Activated T-helper 1 cell treated with anti-CD3 and anti-CD28 coated beads, Interleukin-12 subunit alpha, Interleukin-12 subunit beta, Interleukin-2, Interleukin-4 antibody, amounts not matched to agents 30 ng/mL and 10 ng/mL and 1 ng/mL, durations not matched to agents 14 hours and 24 hours and 36 hours (primary cell): ENCODE measurements at regions not wholly inside any gene's neighbourhood (a gene's known extent, or its start where the extent isn't known, plus 50 kb on each side); places are given as distances from the start of the nearest gene placed in this dataset.

Experiments used
- DNase-seq: peaks from one replicate; pipeline ENCODE4 v3.0.0; 2021; ENCODE audit warnings: low spot score
- H3K27ac Mint-ChIP-seq: one replicate; pipeline ENCODE4 v1.8.0; 2021; ENCODE audit warnings: mild to moderate bottlenecking, mixed read lengths
- H3K27me3 Mint-ChIP-seq: one replicate; pipeline ENCODE4 v1.8.0; 2022; ENCODE audit warnings: mild to moderate bottlenecking, moderate library complexity, mixed read lengths; ENCODE audit not compliant: insufficient read depth
- H3K36me3 Mint-ChIP-seq: one replicate; pipeline ENCODE4 v1.8.0; 2021; ENCODE audit warnings: low read depth, mixed read lengths
- H3K4me1 Mint-ChIP-seq: one replicate; pipeline ENCODE4 v1.8.0; 2021; ENCODE audit warnings: low read depth, mixed read lengths
- H3K4me3 Mint-ChIP-seq: one replicate; pipeline ENCODE4 v1.8.0; 2021; ENCODE audit warnings: mild to moderate bottlenecking, moderate library complexity, mixed read lengths
- H3K9me3 Mint-ChIP-seq: one replicate; pipeline ENCODE4 v1.8.0; 2021; ENCODE audit warnings: mixed read lengths
- intact Hi-C: fragments of 100-400 bp; cut with micrococcal nuclease; formaldehyde crosslinking; loops from one replicate; pipeline ENCODE4 v1.15.1; 2024

GRCh38 chr11:116537121-116537520 lies 235.7 kb downstream of the BUD13 start:
- Mint-ChIP-seq H3K4me1 (no peaks in the 10 kb centered on the region), H3K36me3 (no peaks in the 10 kb centered on the region), H3K9me3 (no peaks in the 10 kb centered on the region), H3K4me3 (no peak overlapping the region), H3K27ac (no peak overlapping the region), H3K27me3 (peaks cover 7% of the 10 kb centered on the region)
- intact Hi-C loops, result no loop called here
- no peak for DNase-seq

GRCh38 chr11:116536416-116536815 lies 236.4 kb downstream of the BUD13 start:
- H3K4me3 Mint-ChIP-seq, result no peak overlapping the region
- H3K4me1 Mint-ChIP-seq, result no peaks in the 10 kb centered on the region
- no peaks in the 10 kb centered on the region for H3K36me3 Mint-ChIP-seq
- no peak overlapping the region for H3K27ac Mint-ChIP-seq
- H3K9me3 Mint-ChIP-seq, result no peaks in the 10 kb centered on the region
- DNase-seq, result no peak
- intact Hi-C loops, result no loop called here
- H3K27me3 Mint-ChIP-seq, result peaks cover 11% of the 10 kb centered on the region

GRCh38 chr11:116535994-116536393 lies 236.8 kb downstream of the BUD13 start:
- DNase-seq, result no peak
- Mint-ChIP-seq H3K36me3 (no peaks in the 10 kb centered on the region), H3K9me3 (no peaks in the 10 kb centered on the region), H3K4me3 (no peak overlapping the region), H3K4me1 (no peaks in the 10 kb centered on the region), H3K27me3 (peaks cover 13% of the 10 kb centered on the region), H3K27ac (no peak overlapping the region)
- intact Hi-C loops, result no loop called here

- DNase-seq, result no peak
- intact Hi-C loops, result no loop called here
- Mint-ChIP-seq H3K27me3 (peaks cover 13% of the 10 kb centered on the region), H3K27ac (no peak overlapping the region), H3K4me3 (no peak overlapping the region), H3K9me3 (peaks cover 4% of the 10 kb centered on the region), H3K4me1 (no peaks in the 10 kb centered on the region), H3K36me3 (no peaks in the 10 kb centered on the region)
These were observed 237.7 kb downstream of the BUD13 start for GRCh38 chr11:116535120-116535519.

- Mint-ChIP-seq H3K4me1 (no peaks in the 10 kb centered on the region), H3K27me3 (peaks cover 12% of the 10 kb centered on the region), H3K27ac (no peak overlapping the region), H3K4me3 (no peak overlapping the region), H3K9me3 (peaks cover 4% of the 10 kb centered on the region), H3K36me3 (no peaks in the 10 kb centered on the region)
- intact Hi-C loops, result no loop called here
- DNase-seq, result no peak
These were observed 238.4 kb downstream of the BUD13 start for GRCh38 chr11:116534270-116534975.

GRCh38 chr11:116533186-116533825 lies 239.5 kb downstream of the BUD13 start:
- no peaks in the 10 kb centered on the region for H3K36me3 Mint-ChIP-seq
- intact Hi-C loops, result no loop called here
- H3K27ac Mint-ChIP-seq, result no peak overlapping the region
- no peaks in the 10 kb centered on the region for H3K4me1 Mint-ChIP-seq
- H3K4me3 Mint-ChIP-seq, result no peak overlapping the region
- peaks cover 12% of the 10 kb centered on the region for H3K27me3 Mint-ChIP-seq
- H3K9me3 Mint-ChIP-seq, result peaks cover 4% of the 10 kb centered on the region
- no peak for DNase-seq

GRCh38 chr11:116532066-116532465 lies 240.7 kb downstream of the BUD13 start:
- intact Hi-C loops, result no loop called here
- H3K9me3 Mint-ChIP-seq, result peaks cover 4% of the 10 kb centered on the region

GRCh38 chr11:116530705-116531104 lies 242.1 kb downstream of the BUD13 start:
- no peaks in the 10 kb centered on the region for H3K36me3 Mint-ChIP-seq
- no peak for DNase-seq
- no peak overlapping the region for H3K27ac Mint-ChIP-seq
- H3K9me3 Mint-ChIP-seq, result peaks cover 4% of the 10 kb centered on the region
- intact Hi-C loops, result no loop called here
- H3K4me1 Mint-ChIP-seq, result no peaks in the 10 kb centered on the region
- H3K4me3 Mint-ChIP-seq, result no peak overlapping the region
- H3K27me3 Mint-ChIP-seq, result peaks cover 12% of the 10 kb centered on the region

More at GRCh38 chr11:116532066-116532465, 240.7 kb downstream of the BUD13 start:
- H3K4me3 Mint-ChIP-seq, result no peak overlapping the region
- no peak for DNase-seq
- H3K36me3 Mint-ChIP-seq, result no peaks in the 10 kb centered on the region
- H3K27ac Mint-ChIP-seq, result no peak overlapping the region
- H3K4me1 Mint-ChIP-seq, result no peaks in the 10 kb centered on the region
- peaks cover 10% of the 10 kb centered on the region for H3K27me3 Mint-ChIP-seq

GRCh38 chr11:116529271-116529670 lies 243.5 kb downstream of the BUD13 start:
- Mint-ChIP-seq H3K4me1 (no peaks in the 10 kb centered on the region), H3K27me3 (peaks cover 12% of the 10 kb centered on the region), H3K36me3 (no peaks in the 10 kb centered on the region), H3K4me3 (no peak overlapping the region), H3K9me3 (peaks cover 4% of the 10 kb centered on the region), H3K27ac (no peak overlapping the region)
- DNase-seq, result no peak
- intact Hi-C loops, result no loop called here

GRCh38 chr11:116527180-116527991 lies 245.4 kb downstream of the BUD13 start:
- H3K4me1 Mint-ChIP-seq, result no peaks in the 10 kb centered on the region
- no peak overlapping the region for H3K4me3 Mint-ChIP-seq
- intact Hi-C loops, result no loop called here
- DNase-seq, result no peak
- H3K27ac Mint-ChIP-seq, result no peak overlapping the region
- H3K27me3 Mint-ChIP-seq, result peaks cover 11% of the 10 kb centered on the region
- no peaks in the 10 kb centered on the region for H3K36me3 Mint-ChIP-seq
- H3K9me3 Mint-ChIP-seq, result peaks cover 4% of the 10 kb centered on the region

GRCh38 chr11:116525961-116526495 lies 246.8 kb downstream of the BUD13 start:
- no peaks in the 10 kb centered on the region for H3K4me1 Mint-ChIP-seq
- peaks cover 9% of the 10 kb centered on the region for H3K27me3 Mint-ChIP-seq
- intact Hi-C loops, result no loop called here
- H3K9me3 Mint-ChIP-seq, result peaks cover 4% of the 10 kb centered on the region
- no peak for DNase-seq
- no peak overlapping the region for H3K27ac Mint-ChIP-seq
- no peak overlapping the region for H3K4me3 Mint-ChIP-seq
- H3K36me3 Mint-ChIP-seq, result no peaks in the 10 kb centered on the region

- Mint-ChIP-seq H3K27me3 (peaks cover 14% of the 10 kb centered on the region), H3K9me3 (no peaks in the 10 kb centered on the region), H3K4me3 (no peak overlapping the region), H3K4me1 (peaks cover 15% of the 10 kb centered on the region), H3K36me3 (no peaks in the 10 kb centered on the region), H3K27ac (no peak overlapping the region)
- no peak for DNase-seq
- intact Hi-C loops, result no loop called here
These were observed 253.3 kb downstream of the BUD13 start for GRCh38 chr11:116519499-116519898.

- Mint-ChIP-seq H3K36me3 (no peaks in the 10 kb centered on the region), H3K4me1 (peaks cover 15% of the 10 kb centered on the region), H3K4me3 (no peak overlapping the region), H3K9me3 (no peaks in the 10 kb centered on the region), H3K27me3 (peaks cover 18% of the 10 kb centered on the region), H3K27ac (no peak overlapping the region)
- no peak for DNase-seq
- intact Hi-C loops, result no loop called here
These were observed 254.6 kb downstream of the BUD13 start for GRCh38 chr11:116518141-116518540.
